HCT116 (cell line): ENCODE measurements at regions not wholly inside any gene's neighbourhood (a gene's known extent, or its start where the extent isn't known, plus 50 kb on each side); places are given as distances from the start of the nearest gene placed in this dataset.

ENCODE experiments used
- ATAC-seq: fragments of 200-7000 bp; cut with Tn5 transposase; 2 replicates; pipeline ENCODE4 v1.9.1; 2020; ENCODE audit warnings: mild to moderate bottlenecking, moderate library complexity
- BruUV-seq: library from RNA; stranded (reverse); fragments of 400-500 nt; replicated peaks from 2 replicates; lab custom pipeline; 2021; lab: Mats Ljungman, UMichigan
- CTCF ChIA-PET: fragments of 300-600 bp; sonication (Branson Sonifier 250); formaldehyde crosslinking; loops from one replicate; lab custom pipeline; 2021; ENCODE audit warnings: antibody characterized with exemption; lab: Charles Lee
- POLR2A ChIA-PET: fragments of 300-600, 350-600 bp; sonication (Branson Sonifier 250); formaldehyde crosslinking; loops from one replicate; lab custom pipeline; 2021; ENCODE audit warnings: antibody characterized with exemption; lab: Charles Lee
- RAD21 ChIA-PET, 2 experiments: fragments of 300-600 bp; sonication (Branson Sonifier 250); formaldehyde crosslinking; loops; one replicate each; lab custom pipeline; 2023; ENCODE audit warnings: low total read pairs in 2 of 2; ENCODE audit not compliant: uncharacterized antibody in 2 of 2, unreplicated experiment in 2 of 2, low non-redundant PET in 1 of 2; lab: Charles Lee
- DNase-seq: peaks from one replicate; pipeline ENCODE4 v3.0.0-alpha.2; 2010; ENCODE audit warnings: low read depth, low spot score
- H2AFZ ChIP-seq: fragments of 200-600 bp; shearing (Covaris generic), sonication (generic); 2 replicates; pipeline ENCODE4 v1.6.1; 2017; ENCODE audit warnings: low read depth, mixed run types, mixed read lengths, antibody characterized with exemption, low read length; ENCODE audit not compliant: poor library complexity, severe bottlenecking
- H3K27ac ChIP-seq: 2 replicates; pipeline ENCODE4 v1.5.1; 2012; ENCODE audit warnings: low read depth, low read length
- H3K27me3 ChIP-seq: fragments of 200-600 bp; sonication (generic); 2 replicates; pipeline ENCODE4 v1.6.1; 2016; ENCODE audit warnings: mixed run types, low read length, mixed read lengths; ENCODE audit not compliant: insufficient read depth
- H3K36me3 ChIP-seq, 2 experiments: fragments of 200-500 bp in 1 of 2; fragments of 200-600 bp in 1 of 2; sonication (Bioruptor generic) in 1 of 2; sonication (generic) in 1 of 2; 2 replicates each; pipeline versions ENCODE4 v1.5.1 to v1.6.1; 2014 to 2016; ENCODE audit warnings: low read length in 2 of 2, inconsistent platforms in 1 of 2, mixed read lengths in 1 of 2, mixed run types in 1 of 2; ENCODE audit not compliant: insufficient read depth in 2 of 2, control insufficient read depth in 1 of 2
- H3K4me1 ChIP-seq, 2 experiments: fragments of 200-600 bp in 1 of 2; sonication (generic) in 1 of 2; 2 replicates each; pipeline versions ENCODE4 v1.5.1 to v1.6.1; 2012 to 2017; ENCODE audit warnings: low read length in 2 of 2, inconsistent platforms in 1 of 2, mild to moderate bottlenecking in 1 of 2, mixed read lengths in 1 of 2, mixed run types in 1 of 2, moderate library complexity in 1 of 2; ENCODE audit not compliant: insufficient read depth in 2 of 2, control insufficient read depth in 1 of 2
- H3K4me2 ChIP-seq: fragments of 200-600 bp; sonication (generic); 2 replicates; pipeline ENCODE4 v1.6.1; 2017; ENCODE audit warnings: mixed run types, low read length, mixed read lengths
- H3K4me3 ChIP-seq, 2 experiments: fragments of 200-600 bp in 1 of 2; sonication (generic) in 1 of 2; replicated peaks in 1 of 2; 2 replicates each; pipeline ENCODE4 v1.5.1; 2011 to 2016; ENCODE audit warnings: low read length in 2 of 2, control low read depth in 1 of 2, low read depth in 1 of 2, mild to moderate bottlenecking in 1 of 2, mixed read lengths in 1 of 2, mixed run types in 1 of 2
- H3K79me2 ChIP-seq: fragments of 200-600 bp; sonication (generic); 2 replicates; pipeline ENCODE4 v1.6.1; 2017; ENCODE audit warnings: mild to moderate bottlenecking, mixed run types, low read length, moderate library complexity, mixed read lengths; ENCODE audit not compliant: insufficient read depth
- H3K9ac ChIP-seq: fragments of 200-600 bp; sonication (generic); 2 replicates; pipeline ENCODE4 v1.6.1; 2016; ENCODE audit warnings: low read length, mixed read lengths
- H3K9me2 ChIP-seq: fragments of 200-600 bp; sonication (generic), shearing (Covaris generic); 2 replicates; pipeline ENCODE4 v1.6.1; 2017; ENCODE audit warnings: mixed run types, mild to moderate bottlenecking, moderate library complexity; ENCODE audit not compliant: insufficient read depth
- H3K9me3 ChIP-seq, 2 experiments: fragments of 200-500 bp in 1 of 2; fragments of 200-600 bp in 1 of 2; sonication (Bioruptor generic) in 1 of 2; sonication (generic) in 1 of 2; 2 replicates each; pipeline ENCODE4 v1.6.1; 2014 to 2017; ENCODE audit warnings: low read length in 2 of 2, mixed read lengths in 2 of 2, inconsistent platforms in 1 of 2, low read depth in 1 of 2, mild to moderate bottlenecking in 1 of 2, mixed run types in 1 of 2, moderate library complexity in 1 of 2; ENCODE audit not compliant: control insufficient read depth in 1 of 2, insufficient read depth in 1 of 2
- H4K20me1 ChIP-seq: fragments of 200-600 bp; sonication (generic), shearing (Covaris generic); 2 replicates; pipeline ENCODE4 v1.6.1; 2017; ENCODE audit warnings: mixed run types, mild to moderate bottlenecking, moderate library complexity; ENCODE audit not compliant: insufficient read depth
- CBX3 ChIP-seq: IDR thresholded peaks from 2 replicates; pipeline ENCODE4 v1.6.1; 2012; ENCODE audit warnings: low read depth
- EGR1 ChIP-seq: IDR thresholded peaks from 2 replicates; pipeline ENCODE4 v1.6.1; 2012; ENCODE audit warnings: low read depth
- EZH2 ChIP-seq: fragments of 200-600 bp; sonication (generic); IDR thresholded peaks from 2 replicates; pipeline ENCODE4 v1.6.1; 2017; ENCODE audit warnings: antibody characterized with exemption, mixed run types
- EZH2phosphoT487 ChIP-seq: fragments of 200-600 bp; IDR thresholded peaks from 2 replicates; pipeline ENCODE4 v1.6.1; 2018; ENCODE audit warnings: antibody characterized with exemption, borderline replicate concordance
- FOSL1 ChIP-seq: IDR thresholded peaks from 2 replicates; pipeline ENCODE4 v1.6.1; 2012; ENCODE audit warnings: low read depth
- JUND ChIP-seq: IDR thresholded peaks from 2 replicates; pipeline ENCODE4 v1.6.1; 2012
- POLR2A ChIP-seq: IDR thresholded peaks from 2 replicates; pipeline ENCODE4 v1.7.0; 2011; ENCODE audit warnings: borderline replicate concordance; ENCODE audit not compliant: insufficient read depth, insufficient read length; ENCODE audit errors: extremely low read depth
- POLR2AphosphoS5 ChIP-seq: IDR thresholded peaks from 2 replicates; pipeline ENCODE4 v1.6.1; 2011; ENCODE audit warnings: mild to moderate bottlenecking, low read depth, low read length, moderate library complexity
- TCF7L2 ChIP-seq: IDR thresholded peaks from 2 replicates; pipeline ENCODE4 v1.7.0; 2011; ENCODE audit warnings: borderline replicate concordance, inconsistent platforms; ENCODE audit not compliant: insufficient read depth, insufficient read length; ENCODE audit errors: extremely low read depth
- YY1 ChIP-seq: IDR thresholded peaks from 2 replicates; pipeline ENCODE4 v1.6.1; 2011; ENCODE audit warnings: low read length, low read depth, moderate library complexity, mild to moderate bottlenecking; ENCODE audit not compliant: insufficient replicate concordance; ENCODE audit errors: extremely low read depth
- ZFX ChIP-seq: fragments of 450-650 bp; IDR thresholded peaks from 2 replicates; pipeline ENCODE4 v1.6.1; 2017
- intact Hi-C: fragments of 100-400 bp; cut with micrococcal nuclease; formaldehyde crosslinking; loops from 2 replicates; pipeline ENCODE4 v1.10.0; 2022
- TF ChIP-seq, protein P1 (sequence below): IDR thresholded peaks from 2 replicates; pipeline ENCODE4 v1.6.1; 2012
- TF ChIP-seq, protein P2 (sequence below), 3 experiments: fragments of 200-600 bp in 1 of 3; sonication (generic) in 1 of 3; IDR thresholded peaks in 2 of 3; conservative IDR thresholded peaks in 1 of 3; 2 replicates each; pipeline ENCODE4 v1.5.1; 2012 to 2017; ENCODE audit warnings: low read depth in 2 of 3, low read length in 2 of 3, antibody characterized with exemption in 1 of 3, borderline replicate concordance in 1 of 3, control low read depth in 1 of 3, mild to moderate bottlenecking in 1 of 3, mixed read lengths in 1 of 3, mixed run types in 1 of 3, moderate library complexity in 1 of 3; ENCODE audit not compliant: insufficient read depth in 1 of 3

DNA sequence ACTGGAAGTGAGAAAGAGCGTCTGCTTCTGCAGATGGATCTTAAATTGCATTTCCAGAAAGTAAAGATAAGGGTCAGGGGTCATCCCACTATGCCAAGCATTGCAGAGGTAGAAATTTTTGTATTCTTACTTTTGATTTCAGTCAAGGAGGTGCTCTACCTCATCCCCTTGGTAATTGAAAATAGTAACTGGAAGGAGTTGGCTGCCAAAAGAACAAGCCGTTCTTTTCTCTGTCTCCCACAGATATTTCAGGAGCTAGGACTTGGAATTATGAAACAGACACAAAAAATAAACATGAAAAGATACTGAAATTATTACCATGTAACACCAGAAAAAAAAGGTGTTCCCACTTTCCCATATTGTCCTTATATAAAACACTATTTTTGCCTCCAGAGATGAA is 309.9 kb upstream of the UMPS start:
- no peak overlapping the region for H3K4me2 ChIP-seq
- ChIA-PET RAD21 (no interaction called here), CTCF (no interaction called here), POLR2A (no interaction called here)
- no peaks in the 10 kb centered on the region for H3K9me3 ChIP-seq
- H3K9ac ChIP-seq = no peak overlapping the region
- intact Hi-C loops = no loop called here
- TF ChIP-seq JUND (no peak), EZH2phosphoT487 (no peak), TCF7L2 (no peak), FOSL1 (no peak), EZH2 (no peak), ZFX (no peak), YY1 (no peak), EGR1 (no peak), POLR2A (no peak), POLR2AphosphoS5 (no peak), CBX3 (no peak)
- TF ChIP-seq, protein P1, sequence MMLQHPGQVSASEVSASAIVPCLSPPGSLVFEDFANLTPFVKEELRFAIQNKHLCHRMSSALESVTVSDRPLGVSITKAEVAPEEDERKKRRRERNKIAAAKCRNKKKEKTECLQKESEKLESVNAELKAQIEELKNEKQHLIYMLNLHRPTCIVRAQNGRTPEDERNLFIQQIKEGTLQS = no peak
- TF ChIP-seq, protein P2, sequence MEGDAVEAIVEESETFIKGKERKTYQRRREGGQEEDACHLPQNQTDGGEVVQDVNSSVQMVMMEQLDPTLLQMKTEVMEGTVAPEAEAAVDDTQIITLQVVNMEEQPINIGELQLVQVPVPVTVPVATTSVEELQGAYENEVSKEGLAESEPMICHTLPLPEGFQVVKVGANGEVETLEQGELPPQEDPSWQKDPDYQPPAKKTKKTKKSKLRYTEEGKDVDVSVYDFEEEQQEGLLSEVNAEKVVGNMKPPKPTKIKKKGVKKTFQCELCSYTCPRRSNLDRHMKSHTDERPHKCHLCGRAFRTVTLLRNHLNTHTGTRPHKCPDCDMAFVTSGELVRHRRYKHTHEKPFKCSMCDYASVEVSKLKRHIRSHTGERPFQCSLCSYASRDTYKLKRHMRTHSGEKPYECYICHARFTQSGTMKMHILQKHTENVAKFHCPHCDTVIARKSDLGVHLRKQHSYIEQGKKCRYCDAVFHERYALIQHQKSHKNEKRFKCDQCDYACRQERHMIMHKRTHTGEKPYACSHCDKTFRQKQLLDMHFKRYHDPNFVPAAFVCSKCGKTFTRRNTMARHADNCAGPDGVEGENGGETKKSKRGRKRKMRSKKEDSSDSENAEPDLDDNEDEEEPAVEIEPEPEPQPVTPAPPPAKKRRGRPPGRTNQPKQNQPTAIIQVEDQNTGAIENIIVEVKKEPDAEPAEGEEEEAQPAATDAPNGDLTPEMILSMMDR (IDR thresholded peaks at IDR 0.05 in 2 of 3, conservative IDR thresholded peaks at IDR 0.05 in 1 of 3; ENCODE audit: borderline replicate concordance in 1 of 3, insufficient read depth in 1 of 3, low read depth in 2 of 3, low read length in 2 of 3) = no peak
- no peak overlapping the region for H3K4me3 ChIP-seq
- no peaks in the 10 kb centered on the region for H3K9me2 ChIP-seq
- no peaks in the 10 kb centered on the region for H3K79me2 ChIP-seq
- H3K36me3 ChIP-seq = no peaks in the 10 kb centered on the region
- ATAC-seq (no peak), DNase-seq (no peak)
- no TSS peak for BruUV-seq
- H3K4me1 ChIP-seq = no peaks in the 10 kb centered on the region
- H4K20me1 ChIP-seq = no peaks in the 10 kb centered on the region
- peaks cover 51% of the 10 kb centered on the region for H3K27me3 ChIP-seq
- H2AFZ ChIP-seq = no peak overlapping the region
- H3K27ac ChIP-seq = no peak overlapping the region
